CD4-positive, alpha-beta T cell treated with Interleukin-4 for 1 hour (primary cell): ENCODE measurements at regions not wholly inside any gene's neighbourhood (a gene's known extent, or its start where the extent isn't known, plus 50 kb on each side); places are given as distances from the start of the nearest gene placed in this dataset.

ENCODE experiments used
- DNase-seq, 2 donors: peaks; one replicate each; pipeline ENCODE4 v3.0.0-alpha.2; 2020 to 2022

- DNase-seq = no peak
Observed at GRCh38 chr21:28746166-28746565, 246.5 kb downstream of the LTN1 start.

GRCh38 chr21:28745131-28746016, 247.3 kb downstream of the LTN1 start:
- peak; percentile 68 to 75 for DNase-seq

GRCh38 chr21:28743723-28744122, 249.0 kb downstream of the LTN1 start:
- no peak for DNase-seq

- no peak for DNase-seq
Observed at GRCh38 chr21:28742527-28742926, 250.2 kb downstream of the LTN1 start.

GRCh38 chr21:28740125-28740524, 252.6 kb downstream of the LTN1 start:
- no peak for DNase-seq

GRCh38 chr21:28738882-28739281, 253.8 kb downstream of the LTN1 start:
- no peak for DNase-seq

- no peak for DNase-seq
Observed at GRCh38 chr21:28738420-28738704, 254.3 kb downstream of the LTN1 start.

- no peak for DNase-seq
Observed at GRCh38 chr21:28737674-28738419, 254.8 kb downstream of the LTN1 start.

GRCh38 chr21:28734522-28735175, 258.0 kb downstream of the LTN1 start:
- DNase-seq = no peak

- no peak for DNase-seq
Observed at GRCh38 chr21:28731700-28732321, 260.9 kb downstream of the LTN1 start.

- no peak for DNase-seq
Observed at GRCh38 chr21:28729887-28730286, 262.8 kb downstream of the LTN1 start.

GRCh38 chr21:28727809-28728208, 264.9 kb downstream of the LTN1 start:
- no peak for DNase-seq

- no peak for DNase-seq
Observed at GRCh38 chr21:28725396-28725795, 267.3 kb downstream of the LTN1 start.

GRCh38 chr21:28723646-28724045, 269.0 kb downstream of the LTN1 start:
- DNase-seq = no peak

- no peak for DNase-seq
Observed at GRCh38 chr21:28719723-28720122, 273.0 kb downstream of the LTN1 start.

- DNase-seq = no peak
Observed at GRCh38 chr21:28714777-28715464, 277.8 kb downstream of the LTN1 start.

GRCh38 chr21:28712411-28712810, 280.3 kb downstream of the LTN1 start:
- no peak for DNase-seq

GRCh38 chr21:28705616-28706015, 287.1 kb downstream of the LTN1 start:
- no peak for DNase-seq

GRCh38 chr21:28704746-28705145, 287.9 kb downstream of the LTN1 start:
- DNase-seq = no peak

- DNase-seq = no peak
Observed at GRCh38 chr21:28703861-28704260, 288.8 kb downstream of the LTN1 start.

- no peak for DNase-seq
Observed at GRCh38 chr21:28699596-28700259, 292.9 kb downstream of the LTN1 start.

GRCh38 chr21:28699186-28699585, 293.5 kb downstream of the LTN1 start:
- DNase-seq = no peak
